Activated naive CD4-positive, alpha-beta T cell treated with anti-CD3 and anti-CD28 coated beads for 36 hours (primary cell): ENCODE measurements at regions not wholly inside any gene's neighbourhood (a gene's known extent, or its start where the extent isn't known, plus 50 kb on each side); places are given as distances from the start of the nearest gene placed in this dataset.
"Not testable (repeated sequence)": the region's sequence is repeated elsewhere in the genome, so short reads cannot be mapped to it uniquely, and the experiment has no call there.

ENCODE experiments used
- CTCF ChIA-PET: fragments of 350-600 bp; sonication (Branson Sonifier 250); formaldehyde crosslinking; loops from one replicate; lab custom pipeline; 2021; ENCODE audit warnings: antibody characterized with exemption; lab: Charles Lee
- DNase-seq: peaks from one replicate; pipeline ENCODE4 v3.0.0-alpha.2; 2020
- H3K27ac Mint-ChIP-seq: one replicate; pipeline ENCODE4 v1.8.0; 2021; ENCODE audit warnings: mild to moderate bottlenecking, mixed read lengths
- H3K27me3 Mint-ChIP-seq: one replicate; pipeline ENCODE4 v1.8.0; 2021; ENCODE audit warnings: low read depth, mixed read lengths
- H3K36me3 Mint-ChIP-seq: one replicate; pipeline ENCODE4 v1.8.0; 2021; ENCODE audit warnings: low read depth, mixed read lengths
- H3K4me1 Mint-ChIP-seq: one replicate; pipeline ENCODE4 v1.8.0; 2021; ENCODE audit warnings: low read depth, mixed read lengths
- H3K4me3 Mint-ChIP-seq: one replicate; pipeline ENCODE4 v1.8.0; 2021; ENCODE audit warnings: mild to moderate bottlenecking, moderate library complexity, mixed read lengths
- H3K9me3 Mint-ChIP-seq: one replicate; pipeline ENCODE4 v1.8.0; 2021; ENCODE audit warnings: mixed read lengths
- intact Hi-C: fragments of 100-400 bp; cut with micrococcal nuclease; formaldehyde crosslinking; loops from one replicate; pipeline ENCODE4 v1.15.1; 2023

- H3K4me1 Mint-ChIP-seq, result peaks cover 8% of the 10 kb centered on the region
- no peak for DNase-seq
- H3K4me3 Mint-ChIP-seq, result no peak overlapping the region
- CTCF ChIA-PET, result no interaction called here
- H3K27ac Mint-ChIP-seq, result no peak overlapping the region
- intact Hi-C loops, result no loop called here
- no peaks in the 10 kb centered on the region for H3K27me3 Mint-ChIP-seq
- peaks cover 8% of the 10 kb centered on the region for H3K36me3 Mint-ChIP-seq
- peaks cover 2% of the 10 kb centered on the region for H3K9me3 Mint-ChIP-seq
These were observed 232.7 kb upstream of the HSFY2 start for GRCh38 chrY:19006234-19006633.

DNA sequence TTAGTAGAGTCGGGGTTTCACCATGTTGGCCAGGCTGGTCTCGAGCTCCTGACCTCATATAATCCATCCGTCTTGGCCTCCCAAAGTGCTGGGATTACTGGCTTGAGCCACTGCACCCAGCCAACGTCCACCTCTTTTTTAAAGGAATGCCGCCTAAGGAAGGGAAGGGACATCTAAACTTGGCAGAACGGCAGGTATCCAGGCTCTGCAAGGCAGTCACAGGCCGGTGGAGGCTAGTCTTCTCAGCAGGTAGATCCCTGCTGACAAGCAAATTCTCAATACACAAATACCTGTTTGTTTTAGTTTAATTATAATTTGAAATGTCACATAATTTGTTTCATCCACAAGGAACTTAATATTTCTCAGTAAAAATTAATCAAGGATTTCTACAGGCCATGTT lies 232.0 kb upstream of the HSFY2 start:
- Mint-ChIP-seq H3K4me3 (no peak overlapping the region), H3K36me3 (peaks cover 8% of the 10 kb centered on the region), H3K27me3 (no peaks in the 10 kb centered on the region), H3K9me3 (peaks cover 2% of the 10 kb centered on the region), H3K4me1 (peaks cover 6% of the 10 kb centered on the region), H3K27ac (no peak overlapping the region)
- no peak for DNase-seq
- CTCF ChIA-PET, result no interaction called here
- intact Hi-C loops, result no loop called here

GRCh38 chrY:18997635-18998240 lies 224.2 kb upstream of the HSFY2 start:
- Mint-ChIP-seq H3K4me3 (no peak overlapping the region), H3K4me1 (peaks cover 8% of the 10 kb centered on the region), H3K36me3 (peaks cover 8% of the 10 kb centered on the region), H3K27ac (no peak overlapping the region), H3K9me3 (peaks cover 2% of the 10 kb centered on the region), H3K27me3 (no peaks in the 10 kb centered on the region)
- no peak for DNase-seq
- intact Hi-C loops, result no loop called here
- CTCF ChIA-PET, result no interaction called here

GRCh38 chrY:18993480-18993879 lies 219.9 kb upstream of the HSFY2 start:
- no peak for DNase-seq
- Mint-ChIP-seq H3K9me3 (peaks cover 2% of the 10 kb centered on the region), H3K4me1 (peaks cover 8% of the 10 kb centered on the region), H3K36me3 (peaks cover 5% of the 10 kb centered on the region), H3K27me3 (no peaks in the 10 kb centered on the region), H3K27ac (no peak overlapping the region), H3K4me3 (no peak overlapping the region)
- CTCF ChIA-PET, result no interaction called here
- intact Hi-C loops, result no loop called here

- H3K36me3 Mint-ChIP-seq, DNase-seq, H3K9me3 Mint-ChIP-seq, H3K4me3 Mint-ChIP-seq, CTCF ChIA-PET, intact Hi-C loops, H3K27ac Mint-ChIP-seq, H3K27me3 Mint-ChIP-seq, H3K4me1 Mint-ChIP-seq: not testable (repeated sequence)
These were observed 219.1 kb upstream of the HSFY2 start for GRCh38 chrY:18992684-18993083.

DNA sequence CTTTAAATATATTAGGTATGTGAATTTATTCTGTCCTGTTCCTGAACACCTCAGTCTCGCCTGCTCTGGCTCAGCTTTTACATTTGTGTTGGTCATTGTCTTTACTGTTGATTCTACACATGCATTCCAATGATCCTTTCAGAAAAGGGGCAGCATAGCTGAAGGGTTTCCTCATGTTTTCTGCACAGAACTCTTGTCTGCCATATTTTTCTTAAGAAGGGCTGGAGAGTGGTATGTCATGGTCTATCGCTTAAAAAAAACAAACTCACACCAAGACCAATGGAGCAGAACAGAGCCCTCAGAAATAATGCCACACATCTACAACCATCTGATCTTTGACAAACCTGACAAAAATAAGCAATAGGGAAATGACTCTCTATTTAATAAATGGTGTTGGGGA lies 215.8 kb upstream of the HSFY2 start:
- no peak overlapping the region for H3K27ac Mint-ChIP-seq
- intact Hi-C loops, result no loop called here
- CTCF ChIA-PET, result no interaction called here
- peaks cover 5% of the 10 kb centered on the region for H3K36me3 Mint-ChIP-seq
- peaks cover 2% of the 10 kb centered on the region for H3K9me3 Mint-ChIP-seq
- DNase-seq, result no peak
- no peaks in the 10 kb centered on the region for H3K27me3 Mint-ChIP-seq
- no peak overlapping the region for H3K4me3 Mint-ChIP-seq
- peaks cover under 1% of the 10 kb centered on the region for H3K4me1 Mint-ChIP-seq

DNA sequence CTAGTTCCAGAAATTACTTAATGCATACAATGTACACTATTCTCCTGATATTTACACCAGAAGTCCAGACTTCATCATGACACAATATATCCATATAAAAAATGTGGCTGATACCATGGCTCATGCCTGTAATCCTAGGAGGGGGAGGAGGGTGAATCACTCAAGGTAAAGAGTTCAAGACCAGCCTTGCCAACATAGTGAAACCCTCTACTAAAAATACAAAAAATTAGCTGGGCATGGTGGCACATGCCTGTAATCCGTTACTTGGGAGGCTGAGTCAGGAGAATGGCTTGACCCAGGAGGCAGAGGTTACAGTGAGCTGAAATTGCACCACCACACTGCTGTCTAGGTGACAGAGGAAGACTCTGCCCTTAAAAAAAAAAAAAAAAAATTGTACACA lies 192.5 kb upstream of the HSFY2 start:
- peaks cover 9% of the 10 kb centered on the region for H3K36me3 Mint-ChIP-seq
- H3K4me3 Mint-ChIP-seq, result no peak overlapping the region
- CTCF ChIA-PET, result no interaction called here
- no peak overlapping the region for H3K27ac Mint-ChIP-seq
- no peaks in the 10 kb centered on the region for H3K27me3 Mint-ChIP-seq
- no peaks in the 10 kb centered on the region for H3K4me1 Mint-ChIP-seq
- no peak for DNase-seq
- peaks cover 6% of the 10 kb centered on the region for H3K9me3 Mint-ChIP-seq
- intact Hi-C loops, result no loop called here

GRCh38 chrY:18958846-18959245 lies 185.3 kb upstream of the HSFY2 start:
- DNase-seq, result no peak
- Mint-ChIP-seq H3K4me3 (no peak overlapping the region), H3K27me3 (no peaks in the 10 kb centered on the region), H3K27ac (no peak overlapping the region), H3K9me3 (peaks cover 10% of the 10 kb centered on the region), H3K4me1 (no peaks in the 10 kb centered on the region), H3K36me3 (peaks cover 19% of the 10 kb centered on the region)
- CTCF ChIA-PET, result no interaction called here
- intact Hi-C loops, result no loop called here

DNA sequence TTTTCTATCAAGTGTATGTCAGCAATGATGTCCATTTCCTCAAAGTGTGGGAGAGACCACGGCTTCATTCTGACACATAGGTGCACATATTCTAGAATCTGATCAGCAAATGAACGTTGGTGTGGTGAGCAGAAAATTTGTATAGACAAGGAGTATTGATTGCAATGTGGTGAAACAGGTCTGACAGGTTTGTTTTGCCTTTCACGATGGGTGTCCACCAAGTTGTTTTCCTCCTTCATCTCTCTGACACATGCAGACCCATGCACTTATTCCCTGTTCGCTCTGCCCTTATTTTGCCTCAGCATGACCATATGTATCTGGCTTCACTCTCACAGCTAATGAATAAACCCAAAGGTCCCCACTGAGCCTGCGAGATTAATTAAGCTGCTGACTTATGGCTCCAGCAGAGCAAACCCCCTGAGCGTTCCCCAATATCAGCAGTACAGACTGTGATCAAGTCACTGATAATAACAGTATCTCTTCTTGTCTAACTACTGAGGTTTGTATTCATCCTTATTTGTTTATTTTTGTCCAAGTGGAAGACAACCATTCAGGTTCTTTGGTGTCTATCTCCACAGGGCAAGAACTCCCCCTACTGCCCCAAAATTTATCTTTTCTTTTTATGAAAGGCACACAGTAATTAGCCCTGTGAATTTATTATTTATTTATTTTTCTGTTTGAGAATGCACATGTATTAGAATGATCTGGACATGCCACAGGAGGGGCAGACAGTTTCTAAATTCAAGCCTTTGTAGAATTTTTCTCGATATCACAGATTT lies 178.3 kb upstream of the HSFY2 start:
- Mint-ChIP-seq H3K4me1 (no peaks in the 10 kb centered on the region), H3K36me3 (peaks cover 11% of the 10 kb centered on the region), H3K27me3 (no peaks in the 10 kb centered on the region), H3K9me3 (peaks cover 15% of the 10 kb centered on the region), H3K4me3 (no peak overlapping the region), H3K27ac (no peak overlapping the region)
- DNase-seq, result no peak
- intact Hi-C loops, result no loop called here
- CTCF ChIA-PET, result no interaction called here

- Mint-ChIP-seq H3K9me3 (peaks cover 15% of the 10 kb centered on the region), H3K4me3 (no peak overlapping the region), H3K27me3 (no peaks in the 10 kb centered on the region), H3K36me3 (peaks cover 13% of the 10 kb centered on the region), H3K4me1 (no peaks in the 10 kb centered on the region), H3K27ac (no peak overlapping the region)
- CTCF ChIA-PET, result no interaction called here
- DNase-seq, result no peak
- intact Hi-C loops, result no loop called here
These were observed 177.5 kb upstream of the HSFY2 start for GRCh38 chrY:18951019-18951418.

- Mint-ChIP-seq H3K27ac (no peak overlapping the region), H3K27me3 (no peaks in the 10 kb centered on the region), H3K9me3 (no peaks in the 10 kb centered on the region), H3K36me3 (peaks cover 8% of the 10 kb centered on the region), H3K4me3 (no peak overlapping the region), H3K4me1 (peaks cover 5% of the 10 kb centered on the region)
- intact Hi-C loops, result no loop called here
- CTCF ChIA-PET, result no interaction called here
- DNase-seq, result no peak
These were observed 163.3 kb upstream of the HSFY2 start for GRCh38 chrY:18936831-18937230.

- Mint-ChIP-seq H3K27ac (no peak overlapping the region), H3K4me1 (peaks cover 4% of the 10 kb centered on the region), H3K9me3 (no peaks in the 10 kb centered on the region), H3K4me3 (no peak overlapping the region), H3K36me3 (peaks cover 3% of the 10 kb centered on the region), H3K27me3 (no peaks in the 10 kb centered on the region)
- CTCF ChIA-PET, result no interaction called here
- no peak for DNase-seq
- intact Hi-C loops, result no loop called here
These were observed 145.7 kb upstream of the HSFY2 start for GRCh38 chrY:18919256-18919655.

GRCh38 chrY:18912846-18913245 lies 139.3 kb upstream of the HSFY2 start:
- peaks cover 8% of the 10 kb centered on the region for H3K36me3 Mint-ChIP-seq
- CTCF ChIA-PET, result no interaction called here
- DNase-seq, result no peak
- no peaks in the 10 kb centered on the region for H3K9me3 Mint-ChIP-seq
- no peaks in the 10 kb centered on the region for H3K4me1 Mint-ChIP-seq
- no peak overlapping the region for H3K27ac Mint-ChIP-seq
- intact Hi-C loops, result no loop called here
- H3K27me3 Mint-ChIP-seq, result no peaks in the 10 kb centered on the region
- no peak overlapping the region for H3K4me3 Mint-ChIP-seq
